ENCODE measurements at regions not wholly inside any gene's neighbourhood (a gene's known extent, or its start where the extent isn't known, plus 50 kb on each side); places are given as distances from the start of the nearest gene placed in this dataset.

DNA sequence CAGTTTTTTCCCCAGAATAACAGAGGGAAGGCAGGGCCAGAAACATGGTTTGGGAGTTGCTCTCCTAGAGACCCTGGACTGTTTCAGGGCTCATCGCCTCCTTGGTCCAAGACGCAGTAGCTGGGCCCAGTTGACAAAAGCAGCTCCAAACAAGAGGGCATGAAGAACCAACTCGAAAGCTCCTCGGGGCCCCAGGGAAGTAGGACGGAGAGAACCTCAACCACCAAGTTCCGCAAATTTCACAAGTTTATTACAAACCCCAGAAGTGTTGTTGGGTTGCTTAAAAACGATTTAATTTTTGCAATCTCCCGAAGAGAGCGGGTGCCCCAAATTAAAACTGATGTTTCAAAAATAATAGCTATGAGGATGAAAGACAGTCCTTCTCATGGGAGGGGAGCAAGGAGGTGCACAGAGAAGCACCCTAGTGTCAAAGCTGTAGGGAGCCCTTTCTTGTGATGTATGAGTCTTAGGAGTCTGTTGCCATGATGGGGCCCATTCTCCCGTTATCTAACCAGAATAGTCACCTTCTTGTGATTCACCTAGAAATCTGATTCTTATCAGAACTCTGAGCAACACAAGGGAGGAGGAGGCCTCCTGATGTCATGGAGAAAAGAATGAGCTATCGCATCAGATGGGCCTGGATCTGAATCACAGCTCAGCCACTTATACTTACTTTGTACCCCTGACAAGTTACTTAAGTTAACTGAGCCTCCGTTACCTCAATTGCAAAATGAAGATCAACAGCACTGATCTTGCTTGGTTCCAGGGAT, 165.7 kb upstream of the IRF2BP2 start:
- Histone ChIP-seq H3K4me1 (ENCODE audit: control insufficient read depth, insufficient read depth, low read length) (peaks cover 14% of the 10 kb centered on the region), H3K36me3 (ENCODE audit: control insufficient read depth, insufficient read depth, low read length) (no peaks in the 10 kb centered on the region), H3K9me3 (ENCODE audit: control insufficient read depth, low read length) (no peaks in the 10 kb centered on the region), H3K4me3 (ENCODE audit: low read length) (no peak overlapping the region), H3K9ac (ENCODE audit: low read length) (no peak overlapping the region), H3K27me3 (ENCODE audit: control insufficient read depth, insufficient read depth, low read length) (peaks cover 10% of the 10 kb centered on the region)

DNA sequence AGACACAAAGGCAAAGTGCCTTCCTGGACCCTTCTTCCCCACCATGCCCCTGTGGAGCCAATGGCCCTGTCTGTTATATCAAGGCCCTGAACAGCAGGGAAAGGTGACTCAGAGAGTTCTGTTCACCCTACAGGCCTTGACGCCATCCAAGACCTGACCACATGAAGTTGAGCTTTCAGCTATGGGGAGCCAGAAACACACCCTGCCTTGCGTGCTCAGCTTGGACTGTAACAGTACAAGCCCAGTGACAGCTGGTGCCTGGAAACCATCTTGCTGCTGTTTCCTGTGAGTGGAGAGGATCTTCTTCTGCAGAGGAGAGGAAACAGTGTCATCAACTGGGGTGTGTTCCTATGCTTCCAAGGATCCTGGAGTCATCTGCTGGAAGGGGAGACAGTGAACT, 165.0 kb upstream of the IRF2BP2 start:
- no peak overlapping the region for H3K4me3 ChIP-seq (ENCODE audit: low read length)
- no peak overlapping the region for H3K9ac ChIP-seq (ENCODE audit: low read length)

DNA sequence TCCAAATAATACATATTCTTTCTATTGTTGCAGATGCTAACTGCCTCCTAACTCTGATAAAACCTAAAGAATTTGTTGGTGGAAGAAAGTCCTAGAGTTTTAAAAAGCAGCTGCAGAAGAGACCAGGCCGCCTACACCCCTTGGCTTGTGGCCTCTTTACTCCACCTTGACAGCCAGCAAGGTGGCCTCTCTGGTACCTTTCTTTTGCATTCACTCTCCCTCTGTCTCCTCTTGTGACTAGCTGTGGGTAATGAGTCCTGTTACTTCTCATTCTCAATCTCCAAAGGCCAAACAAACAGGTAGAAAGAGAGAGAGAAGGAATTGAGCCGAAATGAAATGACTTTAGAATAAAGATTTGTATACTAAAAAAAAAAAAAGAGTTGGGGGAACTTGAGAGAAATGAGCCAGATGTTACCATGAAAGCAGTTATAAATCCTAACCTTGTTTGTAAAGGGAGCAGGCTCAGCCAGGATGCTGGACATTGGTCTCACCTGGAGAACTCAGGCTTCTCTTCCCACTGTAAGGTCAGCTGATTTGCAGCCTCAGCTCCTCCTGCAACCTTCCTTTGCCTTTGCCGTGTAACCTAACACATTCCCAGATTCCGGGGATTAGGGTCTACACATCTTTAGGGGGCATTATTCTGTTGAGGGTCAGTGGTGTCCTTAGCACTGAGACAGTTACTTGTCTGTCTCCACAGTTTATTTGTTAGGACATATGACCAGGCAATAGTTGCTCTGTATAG, 164.1 kb upstream of the IRF2BP2 start:
- Histone ChIP-seq H3K4me1 (ENCODE audit: control insufficient read depth, insufficient read depth, low read length) (peaks cover 14% of the 10 kb centered on the region), H3K4me3 (ENCODE audit: low read length) (no peak overlapping the region), H3K36me3 (ENCODE audit: control insufficient read depth, insufficient read depth, low read length) (no peaks in the 10 kb centered on the region), H3K27me3 (ENCODE audit: control insufficient read depth, insufficient read depth, low read length) (peaks cover 10% of the 10 kb centered on the region), H3K9ac (ENCODE audit: low read length) (no peak overlapping the region), H3K9me3 (ENCODE audit: control insufficient read depth, low read length) (no peaks in the 10 kb centered on the region)

More for the DNA sequence above, 165.0 kb upstream of the IRF2BP2 start:
- no peaks in the 10 kb centered on the region for H3K9me3 ChIP-seq (ENCODE audit: control insufficient read depth, low read length)
- H3K4me1 ChIP-seq (ENCODE audit: control insufficient read depth, insufficient read depth, low read length): peaks cover 14% of the 10 kb centered on the region
- H3K27me3 ChIP-seq (ENCODE audit: control insufficient read depth, insufficient read depth, low read length): peaks cover 10% of the 10 kb centered on the region
- H3K36me3 ChIP-seq (ENCODE audit: control insufficient read depth, insufficient read depth, low read length): no peaks in the 10 kb centered on the region

DNA sequence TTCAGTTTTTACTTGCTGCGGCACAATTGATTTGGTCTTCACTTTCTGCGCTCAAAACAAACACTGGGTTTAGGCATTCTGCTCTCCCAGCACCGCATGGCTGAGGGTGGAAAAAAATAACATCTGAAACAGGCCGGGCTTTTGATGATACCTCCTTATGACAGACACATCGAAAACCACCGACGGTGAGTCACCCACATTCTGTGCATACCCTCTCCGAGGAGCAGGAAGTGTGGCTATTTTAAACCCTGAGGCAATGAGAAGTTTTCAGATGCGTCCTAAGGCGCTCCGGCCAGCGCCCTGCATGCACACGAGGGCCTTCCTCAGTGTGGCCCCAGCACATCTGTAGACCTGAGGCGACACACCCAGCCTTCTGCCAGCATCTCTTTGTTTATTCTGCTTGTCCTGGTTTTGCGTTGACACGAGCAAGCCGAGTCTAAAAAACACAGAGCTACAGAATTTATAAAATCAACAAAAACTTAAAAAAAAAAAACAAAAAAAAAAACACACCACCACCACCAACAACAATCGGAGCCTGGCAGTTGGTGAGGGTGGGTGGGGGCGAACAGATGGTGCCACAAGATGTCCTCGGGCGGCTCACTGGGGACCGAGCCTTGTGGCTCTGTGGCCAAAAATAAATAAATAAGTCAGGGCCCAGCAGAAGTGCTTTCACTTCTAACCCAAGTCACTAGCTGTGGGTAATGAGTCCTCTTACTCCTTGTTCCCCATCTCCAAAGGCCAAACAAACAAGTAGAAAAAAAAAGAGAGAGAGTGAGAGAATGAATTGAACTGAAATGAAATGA, 162.6 kb upstream of the IRF2BP2 start:
- Histone ChIP-seq H3K9ac (ENCODE audit: low read length) (peak overlapping the region; percentile 48), H3K27me3 (ENCODE audit: control insufficient read depth, insufficient read depth, low read length) (peaks cover 10% of the 10 kb centered on the region), H3K9me3 (ENCODE audit: control insufficient read depth, low read length) (no peaks in the 10 kb centered on the region), H3K4me3 (ENCODE audit: low read length) (no peak overlapping the region), H3K4me1 (ENCODE audit: control insufficient read depth, insufficient read depth, low read length) (peaks cover 26% of the 10 kb centered on the region), H3K36me3 (ENCODE audit: control insufficient read depth, insufficient read depth, low read length) (no peaks in the 10 kb centered on the region)

DNA sequence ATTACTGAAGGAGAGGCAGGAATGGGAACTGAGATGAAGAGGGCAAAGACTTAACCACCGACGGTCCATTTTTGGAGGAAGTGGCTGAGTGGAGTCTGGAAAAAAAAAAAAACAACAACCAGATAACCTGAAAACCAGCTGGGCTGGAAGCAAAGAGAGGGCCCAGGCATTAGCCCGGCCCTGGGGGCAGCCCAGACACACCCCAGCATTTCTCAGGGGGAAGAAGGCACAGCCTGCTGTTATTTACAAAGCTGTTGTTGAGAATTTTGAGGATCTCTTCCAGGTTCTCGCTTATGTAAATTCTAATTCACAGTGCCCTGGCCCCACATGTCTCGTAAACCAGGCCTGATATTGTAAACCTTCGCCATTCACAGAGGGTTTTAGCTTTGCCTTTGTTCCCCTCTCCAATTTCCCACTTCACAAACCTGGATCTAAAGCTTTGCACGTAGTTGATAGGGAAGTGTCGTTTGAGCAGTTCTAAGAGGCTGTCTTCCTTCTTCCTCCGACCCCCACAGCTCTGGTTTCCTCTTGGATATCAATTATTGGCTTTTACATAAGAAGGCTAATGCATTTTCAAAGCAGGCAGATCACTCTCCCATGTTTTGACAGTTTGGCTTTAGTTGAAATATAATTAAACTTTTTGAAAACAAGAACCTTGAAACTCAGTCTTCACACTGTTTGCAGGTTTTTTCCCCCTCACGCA, 161.8 kb upstream of the IRF2BP2 start:
- H3K36me3 ChIP-seq (ENCODE audit: control insufficient read depth, insufficient read depth, low read length): no peaks in the 10 kb centered on the region
- no peak overlapping the region for H3K4me3 ChIP-seq (ENCODE audit: low read length)
- no peaks in the 10 kb centered on the region for H3K9me3 ChIP-seq (ENCODE audit: control insufficient read depth, low read length)
- no peak overlapping the region for H3K9ac ChIP-seq (ENCODE audit: low read length)
- peaks cover 3% of the 10 kb centered on the region for H3K27me3 ChIP-seq (ENCODE audit: control insufficient read depth, insufficient read depth, low read length)
- H3K4me1 ChIP-seq (ENCODE audit: control insufficient read depth, insufficient read depth, low read length): peaks cover 26% of the 10 kb centered on the region

DNA sequence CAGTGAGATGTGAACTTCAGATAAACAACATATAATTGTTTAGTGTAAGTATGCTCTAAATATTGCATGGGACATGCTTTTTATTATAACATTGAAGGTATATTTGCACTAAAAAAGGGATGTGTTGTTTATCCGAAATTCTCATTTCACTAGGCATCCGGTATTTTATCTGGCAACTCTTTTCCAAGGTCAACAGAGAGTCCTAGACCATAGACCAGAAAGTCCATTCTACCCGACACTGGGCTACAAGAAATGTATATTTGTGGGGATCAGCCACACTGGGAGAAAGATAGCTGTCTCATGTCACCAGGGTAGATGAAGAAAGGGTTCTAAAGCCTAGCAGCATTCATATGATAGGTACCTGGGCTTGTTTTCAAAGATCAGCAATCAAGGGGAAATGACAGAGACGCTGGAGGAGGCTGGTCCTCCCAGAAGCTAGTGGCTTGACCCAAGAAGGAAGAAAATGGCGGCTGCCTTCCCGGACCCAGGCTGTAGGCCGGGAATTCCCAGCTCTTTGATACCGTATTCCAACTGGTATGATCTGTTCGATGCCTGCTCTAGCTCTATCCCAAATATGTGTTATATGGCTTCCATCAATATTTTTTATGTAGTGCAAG, 161.1 kb upstream of the IRF2BP2 start:
- H3K4me1 ChIP-seq (ENCODE audit: control insufficient read depth, insufficient read depth, low read length): peaks cover 26% of the 10 kb centered on the region
- H3K4me3 ChIP-seq (ENCODE audit: low read length): no peak overlapping the region
- no peaks in the 10 kb centered on the region for H3K27me3 ChIP-seq (ENCODE audit: control insufficient read depth, insufficient read depth, low read length)
- no peaks in the 10 kb centered on the region for H3K9me3 ChIP-seq (ENCODE audit: control insufficient read depth, low read length)
- H3K9ac ChIP-seq (ENCODE audit: low read length): no peak overlapping the region
- no peaks in the 10 kb centered on the region for H3K36me3 ChIP-seq (ENCODE audit: control insufficient read depth, insufficient read depth, low read length)

DNA sequence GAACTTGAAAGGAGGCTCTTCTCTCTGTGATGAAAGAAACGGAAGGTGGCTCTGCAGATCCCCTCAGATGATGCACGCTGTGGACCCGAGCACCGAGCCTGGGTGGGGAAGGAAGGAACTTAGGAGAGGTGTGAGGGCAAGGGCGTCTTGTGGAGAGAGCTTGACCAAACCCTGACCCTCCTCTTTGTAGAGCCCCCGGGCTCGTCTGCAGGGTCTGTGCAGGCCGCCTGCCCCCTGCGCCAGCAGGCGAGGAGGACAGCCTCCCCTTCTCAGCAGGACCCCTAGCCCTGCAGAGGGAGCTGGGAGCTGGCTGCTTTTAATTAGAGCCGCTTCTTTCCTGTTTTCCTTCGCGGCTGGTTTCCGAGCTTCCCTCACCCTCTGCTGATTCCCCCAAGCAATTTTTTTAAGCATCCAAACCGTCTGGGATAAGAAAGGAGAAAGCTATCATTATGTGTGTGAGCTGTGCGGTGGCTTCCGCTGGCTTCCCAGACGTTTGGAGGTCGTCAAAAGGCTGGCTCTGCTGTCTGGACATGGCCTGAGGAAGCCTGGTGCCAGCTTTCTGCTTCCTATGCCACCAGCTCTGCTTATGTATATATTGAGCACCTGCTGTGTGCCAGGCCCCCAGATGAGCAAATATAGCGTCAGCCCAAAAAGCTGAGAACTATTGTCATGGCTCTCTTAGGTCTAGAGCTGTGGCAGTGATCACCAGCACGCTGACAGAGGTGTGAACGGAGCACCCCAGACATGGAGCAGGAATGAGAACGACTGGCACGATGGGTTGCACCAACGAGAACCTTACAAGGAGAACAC, 160.2 kb upstream of the IRF2BP2 start:
- Histone ChIP-seq H3K9ac (ENCODE audit: low read length) (no peak overlapping the region), H3K27me3 (ENCODE audit: control insufficient read depth, insufficient read depth, low read length) (no peaks in the 10 kb centered on the region), H3K4me1 (ENCODE audit: control insufficient read depth, insufficient read depth, low read length) (peaks cover 26% of the 10 kb centered on the region), H3K4me3 (ENCODE audit: low read length) (no peak overlapping the region), H3K9me3 (ENCODE audit: control insufficient read depth, low read length) (no peaks in the 10 kb centered on the region), H3K36me3 (ENCODE audit: control insufficient read depth, insufficient read depth, low read length) (no peaks in the 10 kb centered on the region)

DNA sequence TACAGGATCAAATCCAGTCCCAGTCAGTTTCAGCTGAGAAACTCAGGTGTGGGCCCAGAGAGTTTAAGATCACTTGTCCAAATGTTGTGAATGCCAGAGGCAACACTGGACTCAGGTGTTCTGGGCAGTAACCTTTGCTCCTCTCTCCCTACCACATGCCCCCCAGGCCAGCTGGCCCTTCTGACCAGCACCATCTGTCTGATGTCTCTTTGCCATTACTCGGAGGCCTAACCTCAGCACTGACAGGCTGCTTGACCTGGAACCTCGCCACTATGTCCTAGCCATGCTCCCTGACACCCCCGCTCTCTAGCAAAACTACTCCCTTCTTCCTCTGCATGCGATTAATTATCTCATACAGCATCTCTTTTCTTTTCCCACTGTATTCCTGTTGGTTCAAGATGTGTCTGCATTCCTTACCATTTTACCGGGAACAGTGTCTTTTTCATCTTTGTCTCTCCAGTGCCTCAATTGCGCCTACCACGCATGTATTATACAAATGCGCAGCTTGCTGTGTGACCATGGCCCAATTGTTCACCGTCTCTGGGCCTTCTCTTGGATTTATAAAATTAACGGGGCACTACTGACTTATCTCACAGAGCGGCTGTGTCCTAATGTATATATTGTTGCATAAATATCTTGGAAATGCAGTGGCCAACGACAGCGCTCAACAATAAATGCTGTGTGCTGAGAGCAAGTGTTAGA, 159.5 kb upstream of the IRF2BP2 start:
- Histone ChIP-seq H3K36me3 (ENCODE audit: control insufficient read depth, insufficient read depth, low read length) (no peaks in the 10 kb centered on the region), H3K9ac (ENCODE audit: low read length) (no peak overlapping the region), H3K9me3 (ENCODE audit: control insufficient read depth, low read length) (no peaks in the 10 kb centered on the region), H3K4me1 (ENCODE audit: control insufficient read depth, insufficient read depth, low read length) (peaks cover 26% of the 10 kb centered on the region), H3K27me3 (ENCODE audit: control insufficient read depth, insufficient read depth, low read length) (no peaks in the 10 kb centered on the region), H3K4me3 (ENCODE audit: low read length) (no peak overlapping the region)

DNA sequence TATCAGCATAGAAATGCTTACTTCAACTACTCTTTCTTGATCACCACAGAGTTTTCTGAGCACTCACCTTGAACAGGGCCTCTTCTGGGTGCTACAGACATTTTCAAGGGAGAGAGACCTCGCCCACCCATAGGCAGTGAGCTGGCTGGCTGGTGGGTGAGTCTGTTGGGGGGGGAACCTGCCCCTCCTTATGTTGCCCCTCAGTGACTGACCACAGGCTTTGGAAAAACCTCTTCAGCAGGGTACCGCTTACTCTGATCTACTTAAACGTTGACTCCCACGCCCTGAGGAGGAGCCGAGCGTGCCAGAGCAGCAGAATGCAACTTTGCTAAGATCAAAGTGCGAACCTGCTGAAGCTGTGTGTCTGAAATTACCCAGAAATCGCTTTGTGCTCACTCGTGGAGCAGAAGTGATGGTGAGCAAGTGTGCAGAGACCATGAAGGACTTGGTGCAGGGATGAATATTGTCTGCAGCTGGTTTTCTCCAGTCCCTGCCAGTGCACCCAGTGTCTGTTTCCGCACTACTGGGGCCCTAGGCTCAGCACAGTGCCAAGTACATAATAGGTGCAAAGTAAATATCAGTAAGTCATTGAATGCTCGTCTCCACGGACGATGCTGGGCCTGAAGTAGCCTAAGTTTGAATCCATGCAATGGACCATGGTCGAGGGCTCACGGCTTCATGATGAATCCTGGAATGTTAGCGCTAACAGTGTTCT, 158.7 kb upstream of the IRF2BP2 start:
- Histone ChIP-seq H3K9me3 (ENCODE audit: control insufficient read depth, low read length) (no peaks in the 10 kb centered on the region), H3K36me3 (ENCODE audit: control insufficient read depth, insufficient read depth, low read length) (no peaks in the 10 kb centered on the region), H3K9ac (ENCODE audit: low read length) (no peak overlapping the region), H3K4me3 (ENCODE audit: low read length) (no peak overlapping the region), H3K4me1 (ENCODE audit: control insufficient read depth, insufficient read depth, low read length) (peaks cover 26% of the 10 kb centered on the region), H3K27me3 (ENCODE audit: control insufficient read depth, insufficient read depth, low read length) (no peaks in the 10 kb centered on the region)

DNA sequence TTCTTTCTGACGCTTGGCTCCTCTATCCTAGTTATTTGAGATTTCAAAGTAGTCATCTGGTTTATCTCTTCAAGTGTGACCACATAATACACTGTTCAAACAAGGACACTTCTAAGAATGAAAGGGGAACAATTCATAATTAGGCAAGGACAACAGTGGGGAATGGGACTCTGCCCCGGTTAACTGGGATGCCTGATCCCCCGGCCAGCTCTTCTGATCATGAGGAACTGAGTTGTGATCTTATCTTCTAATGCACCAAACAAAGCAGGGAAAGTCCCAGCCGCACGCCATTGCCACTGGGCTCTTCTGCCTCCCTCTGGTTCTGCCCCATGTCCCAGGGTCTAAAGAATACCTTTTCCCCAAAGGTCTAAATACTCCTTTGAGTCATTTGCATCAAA, 158.2 kb upstream of the IRF2BP2 start:
- H3K4me3 ChIP-seq (ENCODE audit: low read length): no peak overlapping the region
- H3K4me1 ChIP-seq (ENCODE audit: control insufficient read depth, insufficient read depth, low read length): peaks cover 26% of the 10 kb centered on the region
- no peaks in the 10 kb centered on the region for H3K9me3 ChIP-seq (ENCODE audit: control insufficient read depth, low read length)
- no peaks in the 10 kb centered on the region for H3K36me3 ChIP-seq (ENCODE audit: control insufficient read depth, insufficient read depth, low read length)
- no peak overlapping the region for H3K9ac ChIP-seq (ENCODE audit: low read length)
- H3K27me3 ChIP-seq (ENCODE audit: control insufficient read depth, insufficient read depth, low read length): no peaks in the 10 kb centered on the region
